Common myeloid progenitor, CD34-positive (primary cell): ENCODE measurements at regions not wholly inside any gene's neighbourhood (a gene's known extent, or its start where the extent isn't known, plus 50 kb on each side); places are given as distances from the start of the nearest gene placed in this dataset.

Experiments
- CTCF ChIA-PET: fragments of 350-600 bp; sonication (Branson Sonifier 250); formaldehyde crosslinking; loops from one replicate; lab custom pipeline; 2021; ENCODE audit warnings: antibody characterized with exemption; lab: Charles Lee
- POLR2A ChIA-PET: fragments of 350-600 bp; sonication (Branson Sonifier 250); formaldehyde crosslinking; loops from one replicate; lab custom pipeline; 2021; ENCODE audit warnings: antibody characterized with exemption; lab: Charles Lee
- DNase-seq, 3 donors: peaks; one replicate each; pipeline versions ENCODE4 v3.0.0 to v3.0.0-alpha.2; 2013
- H3K27ac ChIP-seq, 2 experiments: 1 replicate in 1 of 2; 2 replicates in 1 of 2; pipeline ENCODE4 v1.7.0; 2013; ENCODE audit warnings: inconsistent platforms in 2 of 2, low read length in 2 of 2, mild to moderate bottlenecking in 2 of 2, low read depth in 1 of 2, moderate library complexity in 1 of 2; ENCODE audit not compliant: severe bottlenecking in 2 of 2, insufficient read depth in 1 of 2, poor library complexity in 1 of 2
- H3K27me3 ChIP-seq, 5 experiments: replicated peaks in 2 of 5; 1 replicate in 3 of 5; 2 replicates in 2 of 5; pipeline versions ENCODE4 v1.6.1 to v1.7.0; 2013; ENCODE audit warnings: low read length in 4 of 5, mild to moderate bottlenecking in 2 of 5, moderate library complexity in 2 of 5, inconsistent platforms in 1 of 5; ENCODE audit not compliant: insufficient read depth in 5 of 5, control insufficient read depth in 4 of 5
- H3K36me3 ChIP-seq, 4 experiments: 1 replicate in 2 of 4; 2 replicates in 2 of 4; pipeline versions ENCODE4 v1.6.1 to v1.7.0; 2013; ENCODE audit warnings: low read length in 3 of 4, control low read depth in 1 of 4, mild to moderate bottlenecking in 1 of 4; ENCODE audit not compliant: control insufficient read depth in 4 of 4, insufficient read depth in 4 of 4
- H3K4me1 ChIP-seq, 4 experiments: 1 replicate in 3 of 4; 2 replicates in 1 of 4; pipeline versions ENCODE4 v1.6.1 to v1.7.1; 2013; ENCODE audit warnings: low read length in 3 of 4, mild to moderate bottlenecking in 3 of 4, control low read depth in 1 of 4, inconsistent platforms in 1 of 4, moderate library complexity in 1 of 4; ENCODE audit not compliant: control insufficient read depth in 4 of 4, insufficient read depth in 4 of 4; ENCODE audit errors: control extremely low read depth in 1 of 4
- H3K4me3 ChIP-seq, 7 experiments: 1 replicate in 4 of 7; 2 replicates in 3 of 7; pipeline versions ENCODE4 v1.5.1 to v1.7.0; 2013; ENCODE audit warnings: mild to moderate bottlenecking in 7 of 7, low read length in 6 of 7, moderate library complexity in 6 of 7, inconsistent platforms in 2 of 7, low read depth in 2 of 7, control low read depth in 1 of 7; ENCODE audit not compliant: insufficient read depth in 4 of 7, control insufficient read depth in 1 of 7; ENCODE audit errors: extremely low read depth in 1 of 7
- H3K9me3 ChIP-seq, 5 experiments: 1 replicate in 4 of 5; 2 replicates in 1 of 5; pipeline versions ENCODE4 v1.6.1 to v1.7.1; 2013; ENCODE audit warnings: low read length in 4 of 5, mild to moderate bottlenecking in 2 of 5, inconsistent platforms in 1 of 5, low read depth in 1 of 5, moderate library complexity in 1 of 5; ENCODE audit not compliant: control insufficient read depth in 4 of 5, insufficient read depth in 2 of 5; ENCODE audit errors: control extremely low read depth in 1 of 5
- WGBS: methylation state at CpG from one replicate; pipeline ENCODE4 v1.1.5; 2013; ENCODE audit not compliant: insufficient coverage; 5-methylcytosine and 5-hydroxymethylcytosine counted together

- Histone ChIP-seq H3K27ac (no peak overlapping the region), H3K36me3 (no peaks in the 10 kb centered on the region), H3K9me3 (peaks cover 0 to 11% (median 0%) of the 10 kb centered on the region in 5 experiments), H3K4me3 (no peak overlapping the region), H3K4me1 (no peaks in the 10 kb centered on the region), H3K27me3 (no peaks in the 10 kb centered on the region)
- ChIA-PET POLR2A (no interaction called here), CTCF (no interaction called here)
- WGBS: 41% methylated on average over 6 of the region's 7 CpGs
- no peak for DNase-seq
Observed at GRCh38 chr16:24471561-24472350, 67.6 kb upstream of the RBBP6 start.

GRCh38 chr16:24477492-24477891, 61.9 kb upstream of the RBBP6 start:
- no peak overlapping the region for H3K4me3 ChIP-seq
- DNase-seq: no peak
- CTCF ChIA-PET: no interaction called here
- H3K27me3 ChIP-seq: peaks cover 0 to 3% (median 0%) of the 10 kb centered on the region in 5 experiments
- POLR2A ChIA-PET: no interaction called here
- H3K9me3 ChIP-seq: peaks cover 0 to 11% (median 0%) of the 10 kb centered on the region in 5 experiments
- no peaks in the 10 kb centered on the region for H3K4me1 ChIP-seq
- 95% methylated on average over 6 of the region's 6 CpGs for WGBS
- H3K27ac ChIP-seq: no peak overlapping the region
- no peaks in the 10 kb centered on the region for H3K36me3 ChIP-seq

GRCh38 chr16:24478401-24478800, 61.0 kb upstream of the RBBP6 start:
- Histone ChIP-seq H3K9me3 (peaks cover 0 to 11% (median 0%) of the 10 kb centered on the region in 5 experiments), H3K4me3 (no peak overlapping the region), H3K4me1 (no peaks in the 10 kb centered on the region), H3K27ac (no peak overlapping the region), H3K27me3 (peaks cover 0 to 5% (median 0%) of the 10 kb centered on the region in 5 experiments), H3K36me3 (no peaks in the 10 kb centered on the region)
- 97% methylated on average over 6 of the region's 7 CpGs for WGBS
- POLR2A ChIA-PET: no interaction called here
- no peak for DNase-seq
- CTCF ChIA-PET: no interaction called here

GRCh38 chr16:24482681-24483202, 56.6 kb upstream of the RBBP6 start:
- no peak for DNase-seq
- ChIA-PET POLR2A (no interaction called here), CTCF (no interaction called here)
- Histone ChIP-seq H3K9me3 (peaks cover 0 to 6% (median 0%) of the 10 kb centered on the region in 5 experiments), H3K4me3 (no peak overlapping the region), H3K36me3 (no peaks in the 10 kb centered on the region), H3K27ac (no peak overlapping the region), H3K27me3 (peaks cover 0 to 5% (median 0%) of the 10 kb centered on the region in 5 experiments), H3K4me1 (no peaks in the 10 kb centered on the region)
- no CpG with 5 or more reads among the region's 4 CpGs for WGBS

- Histone ChIP-seq H3K4me3 (no peak overlapping the region), H3K27me3 (peaks cover 0 to 1% (median 0%) of the 10 kb centered on the region in 5 experiments), H3K27ac (no peak overlapping the region), H3K9me3 (peaks cover 0 to 10% (median 1%) of the 10 kb centered on the region in 5 experiments), H3K36me3 (no peaks in the 10 kb centered on the region), H3K4me1 (no peaks in the 10 kb centered on the region)
- POLR2A ChIA-PET: no interaction called here
- DNase-seq: no peak
- CTCF ChIA-PET: no interaction called here
- no CpG with 5 or more reads among the region's 2 CpGs for WGBS
Observed at GRCh38 chr16:24488045-24488444, 51.3 kb upstream of the RBBP6 start.
